Mesenteric fat pad (tissue), 1 donor: ENCODE measurements at regions not wholly inside any gene's neighbourhood (a gene's known extent, or its start where the extent isn't known, plus 50 kb on each side); places are given as distances from the start of the nearest gene placed in this dataset.
"Not testable (repeated sequence)": the region's sequence is repeated elsewhere in the genome, so short reads cannot be mapped to it uniquely, and the experiment has no call there.

Source experiments
- DNase-seq: peaks from one replicate; pipeline ENCODE4 v3.0.0-alpha.2; 2020; ENCODE audit warnings: low spot score
- donor health status: DM: yes; HTN: yes; CAD: no.

DNA sequence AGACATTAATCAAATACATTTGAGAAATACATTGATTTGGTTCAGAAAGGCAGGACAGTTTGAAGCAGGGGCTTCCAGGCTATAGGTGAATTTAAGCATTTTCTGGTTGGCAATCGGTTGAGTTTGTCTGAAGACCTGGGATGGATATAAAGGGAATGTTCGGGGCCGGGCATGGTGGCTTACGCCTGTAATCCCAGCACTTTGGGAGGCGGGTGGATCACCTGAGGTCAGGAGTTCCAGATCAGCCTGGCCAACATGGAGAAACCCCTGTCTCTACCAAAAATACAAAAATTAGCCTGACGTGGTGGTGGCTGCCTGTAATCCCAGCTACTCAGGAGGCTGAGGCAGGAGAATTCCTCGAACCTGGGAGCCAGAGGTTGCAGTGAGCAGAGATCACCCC lies 166.5 kb upstream of the ATP10A start:
- DNase-seq: not testable (repeated sequence)

DNA sequence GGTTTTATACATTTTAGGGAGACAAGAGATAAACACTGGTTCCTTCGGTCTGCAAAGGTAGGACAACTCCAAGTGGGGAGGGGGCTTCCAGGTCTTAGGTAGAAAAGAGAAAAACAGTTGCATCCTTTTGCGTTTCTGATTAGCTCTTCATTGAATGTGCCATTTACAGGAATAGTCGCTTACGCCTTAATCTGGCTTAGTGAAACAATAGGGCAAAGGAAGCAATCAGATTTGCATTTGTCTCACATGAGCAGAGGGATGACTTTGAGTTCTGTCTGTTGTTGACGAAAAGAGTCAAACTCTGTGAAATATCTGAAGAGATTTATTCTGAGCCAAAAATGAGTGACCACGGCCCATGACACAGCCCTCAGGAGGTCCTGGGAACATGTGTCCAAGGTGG lies 166.0 kb upstream of the ATP10A start:
- no peak for DNase-seq

DNA sequence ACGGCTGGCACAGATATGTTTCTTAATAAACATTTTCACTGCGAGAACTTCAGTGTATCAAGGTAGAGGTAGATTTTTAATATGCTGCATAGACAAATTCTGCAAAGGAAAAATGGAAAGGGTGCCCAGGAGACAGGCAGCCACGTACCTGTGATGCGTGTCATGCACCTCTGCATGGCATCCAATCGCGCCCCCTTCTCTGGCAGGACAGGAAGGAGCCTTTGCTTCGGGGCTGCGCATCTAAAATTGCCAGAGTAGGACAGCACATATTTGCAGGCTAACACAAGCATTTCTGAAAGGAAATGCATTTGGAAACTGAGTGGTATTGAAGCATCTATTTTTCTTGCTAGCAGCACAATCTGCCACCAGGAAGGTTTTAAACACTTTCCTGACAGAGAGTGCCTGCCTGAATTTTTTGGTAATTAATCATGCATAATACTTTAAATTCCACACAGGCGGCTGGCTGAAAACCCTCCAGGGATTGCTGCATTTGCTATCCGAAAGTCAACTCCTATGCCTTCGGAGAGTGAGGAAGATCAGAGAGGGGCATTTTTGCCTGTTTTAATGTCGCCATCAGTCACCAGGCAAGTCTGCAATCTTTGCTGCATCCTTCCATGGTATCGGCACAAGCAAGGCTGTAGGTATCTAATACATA lies 165.1 kb upstream of the ATP10A start:
- DNase-seq: no peak

DNA sequence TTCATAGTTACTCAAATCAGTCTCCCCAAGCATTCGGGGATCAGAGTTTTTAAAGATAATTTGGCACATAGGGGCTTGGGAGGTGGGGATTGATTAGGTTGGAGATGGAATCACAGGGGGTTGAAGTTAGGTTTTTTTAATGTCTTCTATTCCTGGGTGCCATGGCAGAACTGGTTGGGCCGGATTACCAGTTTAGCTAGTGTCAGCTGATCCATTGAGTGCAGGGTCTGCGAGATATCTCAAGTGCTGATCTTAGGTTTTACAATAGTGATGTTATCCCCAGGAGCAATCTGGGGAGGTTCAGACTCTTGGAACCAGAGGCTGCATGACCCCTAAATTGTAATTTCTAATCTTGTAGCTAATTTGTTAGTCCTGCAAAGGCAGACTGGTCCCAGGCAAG lies 163.5 kb upstream of the ATP10A start:
- DNase-seq: not testable (repeated sequence)

DNA sequence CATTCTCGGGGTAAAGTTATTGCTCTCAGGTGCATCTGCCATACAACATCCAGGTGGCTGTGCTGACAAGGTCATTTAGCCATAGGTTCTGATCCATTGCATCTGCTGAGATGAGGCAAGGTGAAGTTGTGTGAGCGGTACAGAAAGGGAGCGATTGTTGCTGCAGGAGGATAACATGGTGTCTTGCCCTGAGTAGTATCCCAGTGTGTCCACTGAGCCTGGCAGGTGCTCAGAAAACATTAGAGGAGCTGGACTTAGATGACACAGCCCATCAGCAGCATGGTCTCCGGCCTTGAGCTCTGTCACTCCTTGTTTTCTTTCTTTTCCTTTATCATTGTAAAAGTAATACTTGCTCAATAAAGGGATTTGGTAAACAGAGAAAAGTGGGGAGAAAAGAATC lies 161.1 kb upstream of the ATP10A start:
- no peak for DNase-seq

DNA sequence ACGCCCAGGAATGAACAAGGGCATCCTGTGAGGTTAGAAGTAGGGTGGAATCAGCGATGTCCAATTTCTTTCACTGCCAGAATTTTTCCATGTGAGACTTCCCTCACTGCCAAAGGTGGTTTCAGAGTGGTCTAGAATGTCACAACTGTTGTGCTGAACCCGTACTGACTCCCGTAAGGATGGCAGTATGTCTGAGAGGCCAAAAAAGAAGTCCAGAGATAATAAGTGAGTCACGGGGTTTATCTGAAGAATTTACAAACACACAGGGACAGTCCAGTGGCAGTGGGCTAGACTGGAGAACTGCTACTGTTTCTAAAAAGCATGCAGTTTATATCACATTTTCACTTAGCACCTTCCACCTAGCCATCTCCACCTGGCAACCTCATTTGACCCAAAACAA lies 160.6 kb upstream of the ATP10A start:
- no peak for DNase-seq

DNA sequence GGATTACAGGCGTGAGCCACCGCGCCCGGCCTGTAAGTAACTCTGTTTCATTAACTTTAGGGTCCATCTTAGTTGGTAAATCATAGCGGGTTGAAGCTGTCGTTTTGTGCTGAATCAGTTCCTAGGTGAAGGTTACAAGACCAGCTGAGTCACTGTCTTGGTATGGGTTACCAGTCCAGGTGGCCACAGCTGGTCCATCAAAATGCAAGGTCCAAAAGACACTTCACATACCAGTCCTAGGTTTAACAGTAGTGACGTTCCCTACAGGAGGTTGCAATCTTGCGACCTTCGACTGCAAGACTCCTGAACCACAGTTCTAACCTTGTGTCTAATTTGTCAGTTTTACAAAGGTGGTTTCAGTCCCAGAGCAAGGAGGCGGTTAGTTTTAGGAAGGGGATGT lies 160.1 kb upstream of the ATP10A start:
- no peak for DNase-seq

DNA sequence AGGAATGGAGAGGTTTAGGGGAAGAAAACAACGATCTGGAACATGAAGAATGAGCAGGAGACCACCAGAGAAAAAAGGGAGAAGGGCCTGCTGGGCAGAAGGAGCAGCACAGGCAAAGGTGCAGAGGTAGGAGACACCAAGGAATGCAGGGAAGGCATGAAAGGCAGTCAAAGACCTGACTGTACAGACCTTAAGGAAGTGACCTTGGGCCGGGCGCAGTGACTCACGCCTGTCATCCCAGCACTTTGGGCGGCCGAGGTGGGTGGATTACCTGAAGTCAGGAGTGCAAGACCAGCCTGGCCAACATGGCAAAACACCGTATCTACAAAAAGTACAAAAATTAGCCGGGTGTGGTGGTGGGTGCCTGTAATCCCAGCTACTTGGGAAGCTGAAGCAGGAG lies 157.7 kb upstream of the ATP10A start:
- DNase-seq: no peak

DNA sequence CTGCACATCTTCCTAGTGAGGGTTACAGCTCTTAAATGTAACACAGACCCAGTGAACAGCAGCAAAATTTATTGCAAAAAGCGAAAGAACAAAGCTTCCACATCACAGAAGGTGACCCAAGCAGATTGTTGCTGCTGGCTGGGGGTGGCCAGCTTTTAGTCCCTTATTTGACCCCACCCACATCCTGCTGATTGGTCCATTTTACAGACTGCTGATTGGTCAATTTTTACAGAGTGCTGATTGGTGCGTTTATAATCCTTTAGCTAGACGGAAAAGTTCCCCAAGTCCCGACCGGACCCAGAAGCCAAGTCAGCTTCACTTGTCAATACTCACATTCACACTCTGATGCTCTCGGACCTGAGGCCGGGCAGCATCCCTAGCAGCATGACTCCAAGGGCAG lies 154.5 kb upstream of the ATP10A start:
- DNase-seq: no peak

DNA sequence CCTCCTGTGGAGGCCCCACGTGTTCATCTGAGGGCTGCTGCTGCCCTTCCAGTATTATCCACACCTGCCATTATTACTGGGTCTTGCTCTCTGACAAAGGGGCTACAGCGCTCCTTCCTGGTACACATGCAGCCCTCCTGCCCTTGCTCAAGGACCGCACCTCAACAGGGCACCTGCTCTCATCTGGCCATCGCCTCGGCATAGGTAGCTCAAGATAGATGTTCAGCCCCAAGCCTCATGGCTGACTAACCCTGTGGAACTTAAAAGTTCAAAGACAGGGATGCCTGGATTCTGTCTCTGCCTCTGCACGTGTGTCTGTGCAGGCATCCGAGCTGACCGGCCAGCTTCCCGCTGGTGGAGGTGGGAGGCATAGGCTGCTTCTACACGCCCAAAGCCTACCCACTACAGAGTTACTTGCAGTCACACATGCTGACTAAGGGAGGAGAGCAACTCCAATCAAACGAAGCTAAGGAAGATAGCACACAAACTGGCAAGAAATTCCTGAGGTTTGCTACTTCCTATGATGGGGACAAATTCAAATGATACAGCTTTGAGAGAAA lies 152.5 kb upstream of the ATP10A start:
- no peak for DNase-seq

DNA sequence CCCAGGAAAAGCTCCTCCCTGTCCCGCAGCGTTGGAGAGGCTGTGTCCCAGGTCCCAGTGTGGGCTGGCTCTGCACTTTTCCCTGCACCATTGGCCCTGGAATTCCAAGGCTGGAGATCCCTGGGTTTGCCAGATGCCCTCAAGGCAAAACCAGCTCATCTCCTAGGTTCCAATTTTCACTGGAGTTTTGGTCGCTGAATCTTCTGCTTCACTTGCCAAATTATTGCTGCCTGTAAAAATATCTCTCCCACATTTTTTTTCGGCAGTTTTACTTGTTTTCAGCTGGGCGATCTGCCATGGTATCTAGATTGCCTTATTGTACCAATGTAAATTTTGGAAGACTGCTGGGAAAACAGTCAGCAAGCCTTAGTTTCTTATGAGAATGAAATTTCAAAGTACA lies 150.9 kb upstream of the ATP10A start:
- DNase-seq: no peak

DNA sequence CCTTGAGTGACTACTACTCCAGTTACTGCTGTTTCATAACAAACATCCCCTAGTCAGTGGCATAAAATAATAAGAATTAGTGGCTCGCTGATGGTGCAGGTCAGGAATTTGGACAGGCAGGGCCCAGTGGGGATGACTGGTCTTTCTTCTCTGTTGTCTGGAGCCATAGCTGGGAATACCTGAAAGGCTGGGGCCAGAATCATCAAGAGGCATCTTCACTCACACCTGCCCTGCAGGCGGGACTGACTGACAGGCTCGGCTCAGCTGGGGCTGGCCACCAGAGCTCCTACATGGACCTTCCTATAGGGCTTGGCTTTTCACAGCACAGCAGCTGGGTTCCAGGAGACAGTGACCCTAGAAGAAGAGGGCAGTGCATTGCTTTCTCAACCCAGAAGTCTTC lies 148.8 kb upstream of the ATP10A start:
- no peak for DNase-seq

DNA sequence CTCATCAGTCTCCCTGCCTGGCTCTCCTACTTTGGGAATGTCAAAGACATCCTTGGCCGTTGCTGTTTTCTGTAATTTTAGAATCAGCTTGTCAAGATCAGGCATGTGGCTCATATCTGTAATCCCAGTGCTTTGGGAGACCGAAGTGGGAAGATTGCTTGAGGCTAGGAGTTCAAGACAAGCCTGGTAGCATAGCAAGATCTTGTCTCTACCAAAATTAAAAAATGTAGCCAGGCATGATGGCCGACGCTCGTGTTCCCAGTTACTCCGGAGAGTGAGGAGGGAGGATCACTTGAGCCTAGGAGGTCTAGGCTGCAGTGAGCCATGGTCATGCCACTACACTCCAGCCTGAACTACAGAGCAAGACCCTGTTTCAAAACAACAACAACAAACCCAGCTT lies 144.0 kb upstream of the ATP10A start:
- DNase-seq: no peak

DNA sequence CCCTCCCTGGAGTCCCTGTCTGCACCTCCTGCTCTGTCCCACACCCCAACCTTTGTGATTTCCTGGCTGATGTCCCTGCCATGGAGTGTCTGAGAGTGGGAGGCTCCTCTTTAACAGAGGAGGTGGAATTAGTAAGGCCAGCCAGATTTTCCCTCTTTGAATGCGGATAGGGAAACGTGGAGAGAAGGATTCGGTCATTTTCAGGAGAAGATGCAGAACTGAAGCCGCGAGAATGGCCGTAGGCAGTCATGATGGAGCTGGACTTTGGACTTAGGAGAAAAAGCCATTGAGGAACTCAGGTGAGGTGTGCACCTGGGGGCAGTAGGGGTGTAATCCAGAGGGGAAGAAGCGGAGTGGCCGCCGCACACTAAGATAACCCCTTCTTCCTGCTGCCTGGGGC lies 138.1 kb upstream of the ATP10A start:
- DNase-seq: no peak

DNA sequence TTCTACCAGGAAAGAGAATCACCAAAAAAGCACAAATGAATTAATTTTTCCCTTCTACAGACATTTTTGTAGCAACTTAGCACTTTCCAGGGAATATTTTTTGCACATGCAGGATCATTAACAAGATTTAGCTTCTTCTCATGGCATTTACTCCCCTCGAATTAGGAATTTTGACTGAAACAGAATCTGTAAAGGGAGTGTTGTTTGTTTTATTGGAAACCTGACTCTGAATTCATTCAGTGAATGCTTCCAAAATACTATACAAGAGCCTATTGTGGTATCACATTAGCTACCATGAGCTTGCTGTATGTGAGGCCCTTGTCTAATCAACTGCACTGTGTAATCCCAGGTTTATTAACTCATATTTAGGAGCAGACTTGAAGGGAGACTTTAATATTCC lies 130.4 kb upstream of the ATP10A start:
- DNase-seq: no peak

DNA sequence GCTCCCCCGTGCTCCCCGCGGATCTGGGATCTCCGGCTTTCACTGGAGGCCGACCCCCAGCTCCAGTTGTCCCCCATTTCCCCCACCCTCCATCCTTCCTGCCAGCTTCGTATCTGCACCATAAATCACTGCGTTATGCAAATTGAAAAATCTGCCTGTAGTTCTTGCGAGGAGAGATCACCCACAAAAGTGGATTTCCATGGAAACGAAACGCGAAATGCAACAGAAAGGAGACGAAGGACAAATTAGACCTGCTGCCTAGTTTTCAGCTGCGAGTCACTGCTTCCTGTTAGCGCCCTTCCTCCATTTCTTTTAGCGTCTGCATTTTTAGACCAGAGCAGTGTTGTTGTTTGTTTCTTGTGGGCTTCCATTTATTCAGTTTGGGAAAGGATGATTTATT lies 127.1 kb upstream of the ATP10A start:
- DNase-seq: no peak

DNA sequence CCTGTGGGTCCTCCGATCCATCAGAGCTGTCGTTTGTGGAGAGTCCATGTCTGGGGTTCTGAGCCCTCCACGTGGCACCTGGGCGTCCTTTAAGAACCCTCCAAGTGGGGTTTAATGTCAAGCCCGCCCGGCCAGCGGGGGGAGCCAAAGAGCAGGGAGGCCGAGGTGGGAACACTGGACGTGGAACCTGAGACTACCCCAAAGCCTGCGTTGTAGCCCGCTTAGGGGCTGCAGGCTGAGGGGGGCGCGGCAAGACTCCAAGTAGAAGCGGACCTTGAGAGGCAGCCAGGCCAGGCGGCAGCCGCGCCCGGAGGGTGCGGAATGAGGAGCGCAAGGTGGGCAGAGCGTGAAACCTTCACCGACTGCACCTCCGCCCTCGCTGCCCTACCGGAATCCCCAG lies 126.2 kb upstream of the ATP10A start:
- DNase-seq: no peak

DNA sequence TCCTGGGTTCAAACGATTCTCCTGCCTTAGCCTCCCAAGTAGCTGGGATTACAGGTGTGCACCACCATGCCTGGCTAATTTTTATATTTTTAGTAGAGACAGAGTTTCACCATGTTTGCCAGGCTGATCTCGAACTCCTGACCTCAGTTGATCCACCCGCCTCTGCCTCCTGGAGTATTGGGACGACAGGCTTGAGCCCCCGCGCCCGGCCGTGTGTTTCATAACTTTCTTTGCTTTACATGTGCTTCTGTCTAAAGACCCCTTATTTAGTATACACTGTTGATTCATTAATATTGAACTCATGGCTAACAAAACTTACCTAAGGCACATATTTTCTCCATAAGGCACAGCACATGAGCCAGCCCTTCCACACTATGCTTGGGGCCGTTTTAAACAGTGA lies 125.6 kb upstream of the ATP10A start:
- DNase-seq: not testable (repeated sequence)

DNA sequence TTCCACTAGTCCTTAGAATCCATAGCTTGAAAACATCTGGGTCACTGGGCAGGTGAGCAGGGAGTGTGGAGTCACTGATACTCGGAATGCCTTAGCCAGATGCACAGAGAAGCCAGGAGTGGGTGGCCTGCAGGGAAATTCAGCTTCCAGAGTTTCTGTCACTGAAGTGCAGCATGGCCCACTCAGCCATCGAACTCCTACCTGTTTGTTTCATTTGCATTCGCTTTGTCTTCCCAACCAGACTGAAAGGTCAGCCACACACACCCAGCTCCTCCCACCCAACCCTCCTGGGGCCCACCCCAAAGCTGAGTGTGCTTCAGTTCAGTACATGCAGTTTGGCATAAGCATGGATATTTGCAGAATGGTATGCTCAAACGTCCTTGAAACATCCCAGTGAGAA lies 124.5 kb upstream of the ATP10A start:
- DNase-seq: no peak

DNA sequence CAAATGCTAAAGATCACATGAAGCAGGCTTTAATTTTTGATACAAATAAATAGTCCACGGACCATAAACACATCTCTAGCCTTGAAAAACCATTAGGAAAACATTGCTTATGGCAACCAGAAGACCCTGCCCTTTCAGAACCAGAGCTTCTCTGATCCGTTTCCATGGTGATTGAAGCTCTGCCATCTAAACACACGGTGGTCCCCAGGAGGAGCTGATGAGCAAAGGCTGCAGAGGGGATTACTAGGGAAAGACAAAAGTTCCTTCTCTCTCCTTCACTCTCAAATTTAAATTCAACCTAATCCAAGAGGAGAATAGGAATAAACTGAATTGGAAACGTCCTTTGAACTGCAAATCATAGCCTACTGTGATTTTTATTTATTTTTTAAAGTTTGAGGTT lies 122.0 kb upstream of the ATP10A start:
- DNase-seq: no peak

DNA sequence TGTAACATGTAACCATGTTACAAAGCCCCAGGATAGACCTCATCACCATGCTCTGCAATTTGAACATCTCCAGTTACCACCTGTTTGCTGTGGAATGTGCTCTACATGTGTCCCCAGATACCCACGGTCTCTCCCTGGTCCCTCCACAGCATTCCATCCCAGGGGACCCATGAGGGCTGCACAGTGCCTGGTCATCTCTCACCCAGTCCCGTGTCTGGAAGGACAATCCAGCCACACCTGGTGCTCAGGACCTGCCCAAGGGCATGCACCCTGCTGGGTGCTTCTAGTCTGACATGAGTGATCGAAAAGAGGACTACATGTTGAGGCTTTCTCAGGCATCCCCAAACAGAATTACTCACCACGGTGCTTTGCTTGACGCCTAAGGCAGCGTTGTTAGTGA lies 119.6 kb upstream of the ATP10A start:
- no peak for DNase-seq

DNA sequence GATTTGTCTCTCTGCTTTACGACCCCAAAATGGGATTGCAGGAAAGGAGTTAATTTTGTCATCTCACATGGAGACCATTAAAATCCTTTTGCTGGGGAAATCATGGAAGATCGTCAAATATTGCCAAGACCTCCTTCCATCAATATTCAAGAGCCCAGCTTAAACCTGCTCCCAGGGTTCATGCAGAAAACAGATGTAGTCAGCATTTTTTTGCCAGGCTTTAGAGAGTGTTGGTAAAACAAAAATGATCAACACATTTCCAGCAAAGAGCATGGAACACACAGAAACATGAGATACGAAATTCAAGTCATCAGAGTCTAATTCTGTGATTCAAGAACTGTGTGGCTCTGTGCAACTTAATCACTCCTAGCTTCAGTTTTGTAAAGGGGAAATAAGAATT lies 118.0 kb upstream of the ATP10A start:
- DNase-seq: no peak

DNA sequence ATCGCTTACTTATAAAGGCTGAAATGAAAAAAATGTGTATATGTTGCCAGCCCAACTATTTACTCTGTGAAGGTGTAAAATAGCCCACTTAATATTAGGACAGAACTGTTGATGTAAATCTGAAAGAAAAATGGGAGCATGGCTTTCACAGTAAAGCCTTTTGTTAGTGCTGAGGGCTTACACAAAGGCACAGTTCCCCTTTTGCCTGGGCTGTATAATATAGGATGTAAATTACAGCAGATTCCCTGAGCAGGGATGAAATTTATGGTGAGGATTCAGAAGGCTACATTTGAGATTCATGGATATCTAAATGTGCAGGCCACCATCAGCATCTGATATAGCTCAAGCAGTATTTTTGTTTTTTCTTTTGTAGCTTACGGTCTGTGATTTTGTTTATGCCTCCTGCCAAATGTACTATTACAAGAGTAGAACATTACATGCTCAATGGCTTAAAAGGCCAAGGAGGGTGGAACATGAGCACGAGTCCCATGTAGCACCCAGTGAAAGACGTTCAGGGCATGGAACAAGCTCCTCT lies 109.1 kb upstream of the ATP10A start:
- DNase-seq: no peak

DNA sequence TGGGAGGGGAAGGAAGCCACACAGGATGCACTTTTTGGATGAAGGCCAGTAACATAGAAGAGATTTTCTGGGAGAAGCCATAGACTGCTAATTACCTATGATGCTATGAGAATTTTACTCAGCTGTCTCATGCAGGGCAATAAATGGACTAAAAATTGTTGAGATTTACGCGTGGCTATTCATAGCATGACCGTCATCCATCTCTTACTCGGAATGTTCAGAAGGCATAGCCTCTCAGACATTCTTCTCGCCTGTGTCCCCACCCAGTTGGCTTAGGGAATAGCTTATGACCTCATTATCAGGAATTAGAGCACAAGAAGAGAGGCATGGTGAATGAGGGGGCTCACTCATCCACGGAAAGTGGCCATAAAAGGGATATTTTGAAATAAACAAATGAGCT lies 107.9 kb upstream of the ATP10A start:
- no peak for DNase-seq
